ENCODE measurements at regions not wholly inside any gene's neighbourhood (a gene's known extent, or its start where the extent isn't known, plus 50 kb on each side); places are given as distances from the start of the nearest gene placed in this dataset.
"Not testable (repeated sequence)": the region's sequence is repeated elsewhere in the genome, so short reads cannot be mapped to it uniquely, and the experiment has no call there.

- in situ Hi-C loops (cut with MboI; ENCODE audit: low pct_unique_long_range_greater_than_20kb, low sequenced_read_pairs), result no loop called here
- DNase-seq, result no peak
These were observed 1519.9 kb downstream of the SUCLG1 start for GRCh38 chr2:82939211-82939610.

GRCh38 chr2:82938321-82938845 lies 1520.7 kb downstream of the SUCLG1 start:
- in situ Hi-C loops (cut with MboI; ENCODE audit: low pct_unique_long_range_greater_than_20kb, low sequenced_read_pairs); DNase-seq: not testable (repeated sequence)

- DNase-seq, result no peak
- in situ Hi-C loops (cut with MboI; ENCODE audit: low pct_unique_long_range_greater_than_20kb, low sequenced_read_pairs), result no loop called here
These were observed 1545.5 kb downstream of the SUCLG1 start for GRCh38 chr2:82913566-82913965.

GRCh38 chr2:82896117-82896516 lies 1563.0 kb downstream of the SUCLG1 start:
- DNase-seq, result no peak
- in situ Hi-C loops (cut with MboI; ENCODE audit: low pct_unique_long_range_greater_than_20kb, low sequenced_read_pairs), result no loop called here

GRCh38 chr2:82893190-82893589 lies 1565.9 kb downstream of the SUCLG1 start:
- in situ Hi-C loops (cut with MboI; ENCODE audit: low pct_unique_long_range_greater_than_20kb, low sequenced_read_pairs), result no loop called here

GRCh38 chr2:82879803-82880202 lies 1579.3 kb downstream of the SUCLG1 start:
- in situ Hi-C loops (cut with MboI; ENCODE audit: low pct_unique_long_range_greater_than_20kb, low sequenced_read_pairs), result no loop called here

More at GRCh38 chr2:82893190-82893589, 1565.9 kb downstream of the SUCLG1 start:
- DNase-seq, result no peak

GRCh38 chr2:82875858-82876257 lies 1583.2 kb downstream of the SUCLG1 start:
- peak; percentile 16 for DNase-seq
- in situ Hi-C loops (cut with MboI; ENCODE audit: low pct_unique_long_range_greater_than_20kb, low sequenced_read_pairs), result no loop called here

More at GRCh38 chr2:82879803-82880202, 1579.3 kb downstream of the SUCLG1 start:
- no peak for DNase-seq

- in situ Hi-C loops (cut with MboI; ENCODE audit: low pct_unique_long_range_greater_than_20kb, low sequenced_read_pairs), result no loop called here
- DNase-seq, result no peak
These were observed 1601.1 kb downstream of the SUCLG1 start for GRCh38 chr2:82857967-82858366.

- in situ Hi-C loops (cut with MboI; ENCODE audit: low pct_unique_long_range_greater_than_20kb, low sequenced_read_pairs), result no loop called here
- no peak for DNase-seq
These were observed 1605.8 kb downstream of the SUCLG1 start for GRCh38 chr2:82853299-82853698.

- in situ Hi-C loops (cut with MboI; ENCODE audit: low pct_unique_long_range_greater_than_20kb, low sequenced_read_pairs), result no loop called here
- no peak for DNase-seq
These were observed 1606.3 kb downstream of the SUCLG1 start for GRCh38 chr2:82852787-82853186.

- no peak for DNase-seq
- in situ Hi-C loops (cut with MboI; ENCODE audit: low pct_unique_long_range_greater_than_20kb, low sequenced_read_pairs), result no loop called here
These were observed 1610.8 kb downstream of the SUCLG1 start for GRCh38 chr2:82848285-82848684.

- DNase-seq, result no peak
- in situ Hi-C loops (cut with MboI; ENCODE audit: low pct_unique_long_range_greater_than_20kb, low sequenced_read_pairs), result no loop called here
These were observed 1620.0 kb downstream of the SUCLG1 start for GRCh38 chr2:82839036-82839435.

- in situ Hi-C loops (cut with MboI; ENCODE audit: low pct_unique_long_range_greater_than_20kb, low sequenced_read_pairs), result no loop called here
- no peak for DNase-seq
These were observed 1621.3 kb downstream of the SUCLG1 start for GRCh38 chr2:82837588-82838304.

- no peak for DNase-seq
- in situ Hi-C loops (cut with MboI; ENCODE audit: low pct_unique_long_range_greater_than_20kb, low sequenced_read_pairs), result no loop called here
These were observed 1624.2 kb downstream of the SUCLG1 start for GRCh38 chr2:82834893-82835292.

- DNase-seq, result no peak
- in situ Hi-C loops (cut with MboI; ENCODE audit: low pct_unique_long_range_greater_than_20kb, low sequenced_read_pairs), result no loop called here
These were observed 1631.7 kb downstream of the SUCLG1 start for GRCh38 chr2:82827426-82827825.

GRCh38 chr2:82826437-82826836 lies 1632.6 kb downstream of the SUCLG1 start:
- DNase-seq, result no peak
- in situ Hi-C loops (cut with MboI; ENCODE audit: low pct_unique_long_range_greater_than_20kb, low sequenced_read_pairs), result no loop called here

- DNase-seq, result no peak
- in situ Hi-C loops (cut with MboI; ENCODE audit: low pct_unique_long_range_greater_than_20kb, low sequenced_read_pairs), result no loop called here
These were observed 1633.5 kb downstream of the SUCLG1 start for GRCh38 chr2:82825410-82826090.

GRCh38 chr2:82823892-82824291 lies 1635.2 kb downstream of the SUCLG1 start:
- in situ Hi-C loops (cut with MboI; ENCODE audit: low pct_unique_long_range_greater_than_20kb, low sequenced_read_pairs), result no loop called here
- DNase-seq, result no peak

GRCh38 chr2:82819951-82820350 lies 1639.1 kb downstream of the SUCLG1 start:
- DNase-seq, result no peak
- in situ Hi-C loops (cut with MboI; ENCODE audit: low pct_unique_long_range_greater_than_20kb, low sequenced_read_pairs), result no loop called here

GRCh38 chr2:82814146-82814545 lies 1644.9 kb downstream of the SUCLG1 start:
- in situ Hi-C loops (cut with MboI; ENCODE audit: low pct_unique_long_range_greater_than_20kb, low sequenced_read_pairs), result no loop called here
- DNase-seq, result no peak
